A172 (cell line): ENCODE measurements at regions not wholly inside any gene's neighbourhood (a gene's known extent, or its start where the extent isn't known, plus 50 kb on each side); places are given as distances from the start of the nearest gene placed in this dataset.
"Not testable (repeated sequence)": the region's sequence is repeated elsewhere in the genome, so short reads cannot be mapped to it uniquely, and the experiment has no call there.

ENCODE experiments used
- DNase-seq: peaks from one replicate; pipeline ENCODE4 v3.0.0-alpha.2; 2015; ENCODE audit warnings: low spot score

DNA sequence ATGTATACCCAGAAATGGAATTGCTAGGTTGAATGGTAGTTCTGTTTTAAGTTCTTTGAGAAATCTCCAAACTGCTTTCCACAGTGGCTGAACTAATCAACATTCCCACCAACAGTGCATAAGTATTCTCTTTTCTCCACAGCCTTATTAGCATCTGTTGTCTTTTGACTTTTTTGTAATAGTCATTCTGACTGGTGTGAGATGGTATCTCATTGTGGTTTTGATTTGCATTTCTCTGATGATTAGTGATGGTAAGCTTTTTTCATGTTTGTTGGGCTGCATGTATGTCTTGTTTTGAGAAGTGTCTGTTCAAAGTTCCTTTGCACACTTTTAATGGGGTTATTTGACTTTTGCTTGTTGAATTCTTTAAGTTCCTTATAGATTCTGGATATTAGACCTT lies 52.4 kb upstream of the EHHADH start:
- not testable (repeated sequence) for DNase-seq

GRCh38 chr3:185306847-185307246 lies 53.0 kb upstream of the EHHADH start:
- no peak for DNase-seq

- DNase-seq, result peak; percentile 48
Observed at GRCh38 chr3:185308126-185308754, 54.4 kb upstream of the EHHADH start.

DNA sequence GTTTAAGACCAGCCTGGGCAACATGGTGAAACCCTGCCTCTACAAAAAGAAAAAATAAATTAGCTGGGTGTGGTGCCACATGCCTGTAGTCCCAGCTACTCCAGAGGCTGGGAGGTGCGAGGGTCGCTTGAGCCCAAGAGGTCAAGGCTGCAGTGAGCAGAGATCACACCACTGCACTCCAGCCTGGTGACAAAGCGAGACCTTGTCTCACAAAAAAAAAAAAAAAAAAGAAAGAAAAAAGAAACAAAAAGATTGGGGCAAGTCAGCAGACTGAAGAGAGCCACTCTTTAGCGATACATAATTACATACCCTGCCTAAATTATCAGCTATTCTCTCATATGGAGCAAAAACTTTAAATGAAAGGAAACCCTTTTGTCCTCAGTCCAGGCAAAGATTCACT lies 53.6 kb upstream of the MAP3K13 start:
- DNase-seq, result no peak

DNA sequence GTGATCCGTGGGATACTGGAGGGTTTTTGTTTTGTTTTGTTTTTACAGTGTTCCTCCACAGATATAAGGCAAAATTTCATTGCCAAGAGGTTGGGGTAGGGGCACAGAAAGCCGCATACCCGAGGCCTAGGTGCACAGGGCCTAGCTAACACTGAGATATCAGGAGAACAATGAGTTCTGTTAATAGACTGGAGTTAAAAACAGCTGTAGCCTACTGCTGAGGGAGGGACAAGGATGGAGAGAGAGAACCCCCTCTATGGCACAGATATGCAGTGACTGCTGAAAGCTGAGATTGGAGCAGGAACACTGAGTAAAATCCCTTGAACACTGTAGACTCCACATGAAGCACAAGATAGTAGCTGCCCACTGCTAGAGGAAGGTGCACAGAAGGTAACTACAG lies 53.1 kb upstream of the MAP3K13 start:
- DNase-seq, result no peak

GRCh38 chr3:185311991-185312390 lies 50.9 kb upstream of the MAP3K13 start:
- DNase-seq, result no peak
